Vagina (tissue), 2 donors: ENCODE measurements at regions not wholly inside any gene's neighbourhood (a gene's known extent, or its start where the extent isn't known, plus 50 kb on each side); places are given as distances from the start of the nearest gene placed in this dataset.

Source experiments
- CTCF ChIP-seq, 3 experiments: fragments of 450-650 bp in 2 of 3; fragments of 200-600 bp in 1 of 3; sonication (generic) in 1 of 3; IDR thresholded peaks; one replicate each; pipeline ENCODE4 v1.5.1; 2017 to 2019; ENCODE audit warnings: antibody characterized with exemption in 3 of 3, mild to moderate bottlenecking in 2 of 3, moderate library complexity in 2 of 3
- POLR2A ChIP-seq, 2 donors: fragments of 450-650 bp; IDR thresholded peaks; one replicate each; pipeline ENCODE4 v1.6.1; 2017; ENCODE audit warnings: antibody characterized with exemption in 2 of 2, mild to moderate bottlenecking in 2 of 2, moderate library complexity in 2 of 2

- TF ChIP-seq CTCF (IDR thresholded peaks at IDR 0.05) (no peak), POLR2A (IDR thresholded peaks at IDR 0.05) (no peak)
Measured at GRCh38 chr10:131553121-131553520, 241.6 kb upstream of the TCERG1L start.
